Sigmoid colon (tissue), 4 donors: ENCODE measurements at regions not wholly inside any gene's neighbourhood (a gene's known extent, or its start where the extent isn't known, plus 50 kb on each side); places are given as distances from the start of the nearest gene placed in this dataset.

Experiments
- EP300 ChIP-seq, 4 donors: sonication (generic); formaldehyde crosslinking; IDR thresholded peaks; one replicate each; pipeline ENCODE4 v1.6.1; 2017; ENCODE audit warnings: antibody characterized with exemption in 4 of 4
- POLR2AphosphoS5 ChIP-seq, 4 donors: sonication (generic); formaldehyde crosslinking; IDR thresholded peaks; one replicate each; pipeline ENCODE4 v1.6.1; 2017; ENCODE audit warnings: antibody characterized with exemption in 4 of 4
- TF ChIP-seq, protein P1 (sequence below), 4 experiments: fragments of 450-650 bp in 3 of 4; fragments of 200-600 bp in 1 of 4; IDR thresholded peaks; one replicate each; pipeline ENCODE4 v1.5.1; 2016 to 2019; ENCODE audit warnings: antibody characterized with exemption in 4 of 4, mild to moderate bottlenecking in 3 of 4, moderate library complexity in 2 of 4

- TF ChIP-seq, protein P1, sequence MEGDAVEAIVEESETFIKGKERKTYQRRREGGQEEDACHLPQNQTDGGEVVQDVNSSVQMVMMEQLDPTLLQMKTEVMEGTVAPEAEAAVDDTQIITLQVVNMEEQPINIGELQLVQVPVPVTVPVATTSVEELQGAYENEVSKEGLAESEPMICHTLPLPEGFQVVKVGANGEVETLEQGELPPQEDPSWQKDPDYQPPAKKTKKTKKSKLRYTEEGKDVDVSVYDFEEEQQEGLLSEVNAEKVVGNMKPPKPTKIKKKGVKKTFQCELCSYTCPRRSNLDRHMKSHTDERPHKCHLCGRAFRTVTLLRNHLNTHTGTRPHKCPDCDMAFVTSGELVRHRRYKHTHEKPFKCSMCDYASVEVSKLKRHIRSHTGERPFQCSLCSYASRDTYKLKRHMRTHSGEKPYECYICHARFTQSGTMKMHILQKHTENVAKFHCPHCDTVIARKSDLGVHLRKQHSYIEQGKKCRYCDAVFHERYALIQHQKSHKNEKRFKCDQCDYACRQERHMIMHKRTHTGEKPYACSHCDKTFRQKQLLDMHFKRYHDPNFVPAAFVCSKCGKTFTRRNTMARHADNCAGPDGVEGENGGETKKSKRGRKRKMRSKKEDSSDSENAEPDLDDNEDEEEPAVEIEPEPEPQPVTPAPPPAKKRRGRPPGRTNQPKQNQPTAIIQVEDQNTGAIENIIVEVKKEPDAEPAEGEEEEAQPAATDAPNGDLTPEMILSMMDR (IDR thresholded peaks at IDR 0.05), result no peak
- TF ChIP-seq EP300 (IDR thresholded peaks at IDR 0.05) (no peak), POLR2AphosphoS5 (IDR thresholded peaks at IDR 0.05) (no peak)
Measured at GRCh38 chr6:48977573-48977972, 485.5 kb downstream of the MMUT start.
